GM23338 (cell line): ENCODE measurements at regions not wholly inside any gene's neighbourhood (a gene's known extent, or its start where the extent isn't known, plus 50 kb on each side); places are given as distances from the start of the nearest gene placed in this dataset.

ENCODE experiments used
- CREB1 ChIP-seq: fragments of 250-450 bp; sonication (Bioruptor Pico); IDR thresholded peaks from 2 replicates; pipeline ENCODE4 v1.5.0; 2020; ENCODE audit warnings: low read depth, mild to moderate bottlenecking, moderate library complexity
- EZH2 ChIP-seq: fragments of 200-600 bp; sonication (generic); IDR thresholded peaks from one replicate; pipeline ENCODE4 v1.8.0; 2017; ENCODE audit warnings: antibody characterized with exemption, mild to moderate bottlenecking, low read depth; ENCODE audit not compliant: unreplicated experiment
- EZH2phosphoT487 ChIP-seq: fragments of 200-600 bp; sonication (generic); IDR thresholded peaks from one replicate; pipeline ENCODE4 v1.8.1; 2018; ENCODE audit warnings: antibody characterized with exemption; ENCODE audit not compliant: unreplicated experiment
- JUNB ChIP-seq: IDR thresholded peaks from one replicate; pipeline ENCODE4 v1.6.1; 2016; ENCODE audit warnings: antibody characterized with exemption; ENCODE audit not compliant: unreplicated experiment
- POLR2AphosphoS5 ChIP-seq: IDR thresholded peaks from 2 replicates; pipeline ENCODE4 v1.6.1; 2016; ENCODE audit warnings: antibody characterized with exemption, low read depth
- TF ChIP-seq, protein P1 (sequence below), 2 experiments: fragments of 200-600 bp in 1 of 2; sonication (generic) in 1 of 2; conservative IDR thresholded peaks; 2 replicates each; pipeline versions ENCODE4 v1.5.1 to v1.6.1; 2016 to 2017; ENCODE audit warnings: antibody characterized with exemption in 2 of 2, low read depth in 2 of 2, mild to moderate bottlenecking in 2 of 2, moderate library complexity in 1 of 2
- TF ChIP-seq, protein P2 (sequence below): IDR thresholded peaks from one replicate; pipeline ENCODE4 v1.6.1; 2018; ENCODE audit warnings: antibody characterized with exemption; ENCODE audit not compliant: unreplicated experiment
- TF ChIP-seq, protein P3 (sequence below): IDR thresholded peaks from 2 replicates; pipeline ENCODE4 v1.6.1; 2016; ENCODE audit warnings: antibody characterized with exemption
- TF ChIP-seq, protein P4 (sequence below): fragments of 250-450 bp; sonication (Bioruptor Pico); IDR thresholded peaks from 2 replicates; pipeline ENCODE4 v1.5.0; 2020; ENCODE audit warnings: mild to moderate bottlenecking, moderate library complexity

DNA sequence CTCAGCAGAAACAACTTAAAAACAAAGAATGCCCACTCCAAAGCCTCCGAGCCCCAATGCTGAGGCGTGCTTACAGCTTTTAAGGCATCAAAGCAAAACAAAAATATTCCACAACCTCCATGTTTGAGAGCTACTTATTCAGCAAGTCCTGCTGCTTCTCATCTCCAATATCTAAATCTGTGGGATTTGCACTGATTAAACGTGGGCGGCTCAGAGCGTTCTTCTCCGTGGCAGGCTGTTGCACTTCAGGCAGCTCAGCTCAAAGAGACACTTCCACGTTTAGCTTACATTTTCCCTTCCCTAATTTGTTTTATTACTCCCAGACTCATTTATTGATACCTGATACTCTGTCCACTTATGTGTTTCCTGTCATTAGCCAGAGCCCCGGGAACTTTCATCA lies 282.6 kb upstream of the MCTP2 start:
- TF ChIP-seq, protein P1, sequence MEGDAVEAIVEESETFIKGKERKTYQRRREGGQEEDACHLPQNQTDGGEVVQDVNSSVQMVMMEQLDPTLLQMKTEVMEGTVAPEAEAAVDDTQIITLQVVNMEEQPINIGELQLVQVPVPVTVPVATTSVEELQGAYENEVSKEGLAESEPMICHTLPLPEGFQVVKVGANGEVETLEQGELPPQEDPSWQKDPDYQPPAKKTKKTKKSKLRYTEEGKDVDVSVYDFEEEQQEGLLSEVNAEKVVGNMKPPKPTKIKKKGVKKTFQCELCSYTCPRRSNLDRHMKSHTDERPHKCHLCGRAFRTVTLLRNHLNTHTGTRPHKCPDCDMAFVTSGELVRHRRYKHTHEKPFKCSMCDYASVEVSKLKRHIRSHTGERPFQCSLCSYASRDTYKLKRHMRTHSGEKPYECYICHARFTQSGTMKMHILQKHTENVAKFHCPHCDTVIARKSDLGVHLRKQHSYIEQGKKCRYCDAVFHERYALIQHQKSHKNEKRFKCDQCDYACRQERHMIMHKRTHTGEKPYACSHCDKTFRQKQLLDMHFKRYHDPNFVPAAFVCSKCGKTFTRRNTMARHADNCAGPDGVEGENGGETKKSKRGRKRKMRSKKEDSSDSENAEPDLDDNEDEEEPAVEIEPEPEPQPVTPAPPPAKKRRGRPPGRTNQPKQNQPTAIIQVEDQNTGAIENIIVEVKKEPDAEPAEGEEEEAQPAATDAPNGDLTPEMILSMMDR (conservative IDR thresholded peaks at IDR 0.05; ENCODE audit: low read depth in 2 of 2) = no peak
- TF ChIP-seq EZH2 (no peak), POLR2AphosphoS5 (no peak), EZH2phosphoT487 (no peak), CREB1 (CRISPR knock-in tag) (no peak), JUNB (no peak)
- TF ChIP-seq, protein P2, sequence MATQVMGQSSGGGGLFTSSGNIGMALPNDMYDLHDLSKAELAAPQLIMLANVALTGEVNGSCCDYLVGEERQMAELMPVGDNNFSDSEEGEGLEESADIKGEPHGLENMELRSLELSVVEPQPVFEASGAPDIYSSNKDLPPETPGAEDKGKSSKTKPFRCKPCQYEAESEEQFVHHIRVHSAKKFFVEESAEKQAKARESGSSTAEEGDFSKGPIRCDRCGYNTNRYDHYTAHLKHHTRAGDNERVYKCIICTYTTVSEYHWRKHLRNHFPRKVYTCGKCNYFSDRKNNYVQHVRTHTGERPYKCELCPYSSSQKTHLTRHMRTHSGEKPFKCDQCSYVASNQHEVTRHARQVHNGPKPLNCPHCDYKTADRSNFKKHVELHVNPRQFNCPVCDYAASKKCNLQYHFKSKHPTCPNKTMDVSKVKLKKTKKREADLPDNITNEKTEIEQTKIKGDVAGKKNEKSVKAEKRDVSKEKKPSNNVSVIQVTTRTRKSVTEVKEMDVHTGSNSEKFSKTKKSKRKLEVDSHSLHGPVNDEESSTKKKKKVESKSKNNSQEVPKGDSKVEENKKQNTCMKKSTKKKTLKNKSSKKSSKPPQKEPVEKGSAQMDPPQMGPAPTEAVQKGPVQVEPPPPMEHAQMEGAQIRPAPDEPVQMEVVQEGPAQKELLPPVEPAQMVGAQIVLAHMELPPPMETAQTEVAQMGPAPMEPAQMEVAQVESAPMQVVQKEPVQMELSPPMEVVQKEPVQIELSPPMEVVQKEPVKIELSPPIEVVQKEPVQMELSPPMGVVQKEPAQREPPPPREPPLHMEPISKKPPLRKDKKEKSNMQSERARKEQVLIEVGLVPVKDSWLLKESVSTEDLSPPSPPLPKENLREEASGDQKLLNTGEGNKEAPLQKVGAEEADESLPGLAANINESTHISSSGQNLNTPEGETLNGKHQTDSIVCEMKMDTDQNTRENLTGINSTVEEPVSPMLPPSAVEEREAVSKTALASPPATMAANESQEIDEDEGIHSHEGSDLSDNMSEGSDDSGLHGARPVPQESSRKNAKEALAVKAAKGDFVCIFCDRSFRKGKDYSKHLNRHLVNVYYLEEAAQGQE = no peak
- TF ChIP-seq, protein P3, sequence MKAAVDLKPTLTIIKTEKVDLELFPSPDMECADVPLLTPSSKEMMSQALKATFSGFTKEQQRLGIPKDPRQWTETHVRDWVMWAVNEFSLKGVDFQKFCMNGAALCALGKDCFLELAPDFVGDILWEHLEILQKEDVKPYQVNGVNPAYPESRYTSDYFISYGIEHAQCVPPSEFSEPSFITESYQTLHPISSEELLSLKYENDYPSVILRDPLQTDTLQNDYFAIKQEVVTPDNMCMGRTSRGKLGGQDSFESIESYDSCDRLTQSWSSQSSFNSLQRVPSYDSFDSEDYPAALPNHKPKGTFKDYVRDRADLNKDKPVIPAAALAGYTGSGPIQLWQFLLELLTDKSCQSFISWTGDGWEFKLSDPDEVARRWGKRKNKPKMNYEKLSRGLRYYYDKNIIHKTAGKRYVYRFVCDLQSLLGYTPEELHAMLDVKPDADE = no peak
- TF ChIP-seq, protein P4, sequence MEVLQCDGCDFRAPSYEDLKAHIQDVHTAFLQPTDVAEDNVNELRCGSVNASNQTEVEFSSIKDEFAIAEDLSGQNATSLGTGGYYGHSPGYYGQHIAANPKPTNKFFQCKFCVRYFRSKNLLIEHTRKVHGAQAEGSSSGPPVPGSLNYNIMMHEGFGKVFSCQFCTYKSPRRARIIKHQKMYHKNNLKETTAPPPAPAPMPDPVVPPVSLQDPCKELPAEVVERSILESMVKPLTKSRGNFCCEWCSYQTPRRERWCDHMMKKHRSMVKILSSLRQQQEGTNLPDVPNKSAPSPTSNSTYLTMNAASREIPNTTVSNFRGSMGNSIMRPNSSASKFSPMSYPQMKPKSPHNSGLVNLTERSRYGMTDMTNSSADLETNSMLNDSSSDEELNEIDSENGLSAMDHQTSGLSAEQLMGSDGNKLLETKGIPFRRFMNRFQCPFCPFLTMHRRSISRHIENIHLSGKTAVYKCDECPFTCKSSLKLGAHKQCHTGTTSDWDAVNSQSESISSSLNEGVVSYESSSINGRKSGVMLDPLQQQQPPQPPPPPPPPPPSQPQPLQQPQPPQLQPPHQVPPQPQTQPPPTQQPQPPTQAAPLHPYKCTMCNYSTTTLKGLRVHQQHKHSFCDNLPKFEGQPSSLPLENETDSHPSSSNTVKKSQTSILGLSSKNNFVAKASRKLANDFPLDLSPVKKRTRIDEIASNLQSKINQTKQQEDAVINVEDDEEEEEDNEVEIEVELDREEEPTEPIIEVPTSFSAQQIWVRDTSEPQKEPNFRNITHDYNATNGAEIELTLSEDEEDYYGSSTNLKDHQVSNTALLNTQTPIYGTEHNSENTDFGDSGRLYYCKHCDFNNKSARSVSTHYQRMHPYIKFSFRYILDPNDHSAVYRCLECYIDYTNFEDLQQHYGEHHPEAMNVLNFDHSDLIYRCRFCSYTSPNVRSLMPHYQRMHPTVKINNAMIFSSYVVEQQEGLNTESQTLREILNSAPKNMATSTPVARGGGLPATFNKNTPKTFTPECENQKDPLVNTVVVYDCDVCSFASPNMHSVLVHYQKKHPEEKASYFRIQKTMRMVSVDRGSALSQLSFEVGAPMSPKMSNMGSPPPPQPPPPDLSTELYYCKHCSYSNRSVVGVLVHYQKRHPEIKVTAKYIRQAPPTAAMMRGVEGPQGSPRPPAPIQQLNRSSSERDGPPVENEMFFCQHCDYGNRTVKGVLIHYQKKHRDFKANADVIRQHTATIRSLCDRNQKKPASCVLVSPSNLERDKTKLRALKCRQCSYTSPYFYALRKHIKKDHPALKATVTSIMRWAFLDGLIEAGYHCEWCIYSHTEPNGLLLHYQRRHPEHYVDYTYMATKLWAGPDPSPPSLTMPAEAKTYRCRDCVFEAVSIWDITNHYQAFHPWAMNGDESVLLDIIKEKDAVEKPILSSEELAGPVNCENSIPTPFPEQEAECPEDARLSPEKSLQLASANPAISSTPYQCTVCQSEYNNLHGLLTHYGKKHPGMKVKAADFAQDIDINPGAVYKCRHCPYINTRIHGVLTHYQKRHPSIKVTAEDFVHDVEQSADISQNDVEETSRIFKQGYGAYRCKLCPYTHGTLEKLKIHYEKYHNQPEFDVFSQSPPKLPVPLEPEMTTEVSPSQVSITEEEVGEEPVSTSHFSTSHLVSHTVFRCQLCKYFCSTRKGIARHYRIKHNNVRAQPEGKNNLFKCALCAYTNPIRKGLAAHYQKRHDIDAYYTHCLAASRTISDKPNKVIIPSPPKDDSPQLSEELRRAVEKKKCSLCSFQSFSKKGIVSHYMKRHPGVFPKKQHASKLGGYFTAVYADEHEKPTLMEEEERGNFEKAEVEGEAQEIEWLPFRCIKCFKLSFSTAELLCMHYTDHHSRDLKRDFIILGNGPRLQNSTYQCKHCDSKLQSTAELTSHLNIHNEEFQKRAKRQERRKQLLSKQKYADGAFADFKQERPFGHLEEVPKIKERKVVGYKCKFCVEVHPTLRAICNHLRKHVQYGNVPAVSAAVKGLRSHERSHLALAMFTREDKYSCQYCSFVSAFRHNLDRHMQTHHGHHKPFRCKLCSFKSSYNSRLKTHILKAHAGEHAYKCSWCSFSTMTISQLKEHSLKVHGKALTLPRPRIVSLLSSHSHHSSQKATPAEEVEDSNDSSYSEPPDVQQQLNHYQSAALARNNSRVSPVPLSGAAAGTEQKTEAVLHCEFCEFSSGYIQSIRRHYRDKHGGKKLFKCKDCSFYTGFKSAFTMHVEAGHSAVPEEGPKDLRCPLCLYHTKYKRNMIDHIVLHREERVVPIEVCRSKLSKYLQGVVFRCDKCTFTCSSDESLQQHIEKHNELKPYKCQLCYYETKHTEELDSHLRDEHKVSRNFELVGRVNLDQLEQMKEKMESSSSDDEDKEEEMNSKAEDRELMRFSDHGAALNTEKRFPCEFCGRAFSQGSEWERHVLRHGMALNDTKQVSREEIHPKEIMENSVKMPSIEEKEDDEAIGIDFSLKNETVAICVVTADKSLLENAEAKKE (CRISPR knock-in tag) = no peak
